ENCODE measurements at regions not wholly inside any gene's neighbourhood (a gene's known extent, or its start where the extent isn't known, plus 50 kb on each side); places are given as distances from the start of the nearest gene placed in this dataset.

DNA sequence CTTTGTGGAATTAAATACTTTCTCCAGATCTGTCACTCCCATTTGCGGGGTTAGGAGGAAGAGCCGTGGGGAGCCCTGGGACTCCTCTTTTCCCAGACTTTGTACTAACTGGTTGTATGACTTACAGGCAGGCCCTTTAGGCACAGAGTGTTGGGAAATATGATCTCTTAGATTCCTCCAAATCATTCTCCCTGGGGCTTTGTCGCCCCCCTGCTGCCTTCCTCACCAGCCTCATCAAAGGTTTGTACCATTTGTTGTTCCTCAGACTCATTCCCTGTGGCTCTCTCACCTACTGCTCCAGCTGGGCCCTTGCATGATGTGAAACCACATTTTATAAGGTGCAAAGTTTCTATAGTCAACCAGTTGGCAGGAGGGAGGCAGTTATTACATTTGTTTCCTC is 56.4 kb downstream of the CRYGS start:
- DNase-seq (no peak), ATAC-seq (ENCODE audit: poor library complexity) (peak; percentile 41)
- intact Hi-C loops (cut with DNase I), result no loop called here

DNA sequence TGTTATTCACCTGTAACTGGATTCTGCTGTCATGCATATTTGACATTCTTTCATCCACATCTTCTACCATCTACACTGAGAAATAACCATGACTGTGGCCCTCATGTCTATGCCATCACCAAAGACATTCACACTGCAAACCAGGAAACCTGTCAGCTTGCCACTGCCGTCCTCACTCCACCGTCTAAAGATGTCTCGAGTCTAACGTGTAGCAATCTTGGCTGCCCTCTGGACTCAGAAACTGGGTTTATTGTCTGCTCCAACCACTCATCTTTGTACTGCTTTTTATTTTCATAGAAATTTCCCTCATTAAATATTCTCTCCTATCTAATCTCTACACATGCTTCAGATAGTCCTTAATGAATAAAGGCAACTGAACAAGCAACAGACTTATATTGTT is 57.1 kb downstream of the CRYGS start:
- intact Hi-C loops (cut with DNase I), result no loop called here
- no peak for DNase-seq
- ATAC-seq (ENCODE audit: poor library complexity), result no peak

DNA sequence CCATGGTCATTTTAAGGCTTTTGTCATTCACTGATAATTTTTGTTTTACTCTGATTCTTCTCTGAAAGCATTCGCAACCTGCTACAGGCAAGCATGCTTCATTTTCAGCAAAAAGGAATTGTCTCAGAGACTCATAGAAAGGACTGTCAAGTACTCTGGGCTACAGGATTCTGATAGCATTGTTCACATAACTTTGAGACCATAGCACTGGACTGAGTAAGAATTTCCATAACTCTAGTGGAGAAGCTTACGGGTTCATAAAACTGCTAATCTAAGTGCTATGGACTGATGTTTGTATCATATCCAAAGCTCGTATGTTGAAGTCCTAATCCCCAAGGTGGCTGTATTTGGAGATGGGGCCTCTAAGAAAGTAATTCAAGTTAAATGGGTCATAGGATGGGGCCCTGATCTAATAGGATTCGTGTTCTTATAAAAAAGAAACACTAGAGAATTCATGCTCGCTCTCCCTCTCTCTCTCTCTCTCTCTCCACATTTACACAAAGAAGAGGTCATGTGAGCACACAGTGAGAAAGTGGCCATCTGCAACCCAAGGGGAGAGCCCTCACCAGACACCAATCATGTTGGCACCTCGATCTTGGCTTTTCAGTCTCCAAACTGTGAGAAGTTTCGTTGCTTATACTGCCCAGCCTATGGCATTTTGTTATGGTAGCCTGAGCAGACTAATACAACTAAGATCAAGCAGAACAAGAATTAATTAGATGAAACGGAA is 60.4 kb downstream of the CRYGS start:
- DNase-seq (no peak), ATAC-seq (ENCODE audit: poor library complexity) (no peak)
- intact Hi-C loops (cut with DNase I), result no loop called here

DNA sequence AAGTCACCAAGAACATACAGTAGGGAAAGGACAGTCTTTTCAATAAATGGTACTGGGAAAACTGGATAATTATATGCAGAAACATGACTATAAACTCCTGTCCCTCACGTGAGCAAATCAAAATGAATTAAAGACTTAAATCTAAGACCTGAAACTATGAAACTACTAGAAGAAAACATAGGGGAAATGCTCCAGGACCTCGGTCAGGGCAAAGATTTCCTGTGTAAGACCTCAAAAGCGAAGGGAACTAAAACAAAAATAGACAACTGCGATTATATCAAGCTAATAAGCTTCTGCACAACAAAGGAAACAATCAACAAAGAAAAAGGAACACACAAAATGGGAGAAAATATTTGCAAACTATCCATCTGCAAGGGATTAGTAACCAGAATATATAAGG is 62.7 kb downstream of the CRYGS start:
- DNase-seq, result no peak
- no peak for ATAC-seq (ENCODE audit: poor library complexity)
- intact Hi-C loops (cut with DNase I), result no loop called here

DNA sequence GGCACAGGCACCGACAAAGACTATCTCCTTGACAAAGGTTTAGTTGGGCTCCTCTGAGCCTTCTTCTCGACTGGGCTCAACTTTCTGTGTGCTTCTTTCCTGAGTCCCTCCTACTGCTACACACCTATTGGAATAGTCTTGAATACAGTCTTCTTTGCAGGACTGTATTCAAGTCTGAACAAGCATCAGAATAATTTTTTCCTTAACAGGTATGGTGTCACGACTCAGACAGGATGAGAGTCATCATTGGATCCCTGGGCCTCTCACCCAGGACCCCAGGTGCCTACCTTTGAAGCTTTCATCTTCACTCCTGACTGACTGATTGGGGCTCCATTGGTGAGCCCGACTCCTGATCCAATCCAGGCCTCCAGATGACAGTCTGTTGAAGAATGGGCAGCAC is 66.3 kb downstream of the CRYGS start:
- intact Hi-C loops (cut with DNase I), result no loop called here
- no peak for DNase-seq
- no peak for ATAC-seq (ENCODE audit: poor library complexity)

DNA sequence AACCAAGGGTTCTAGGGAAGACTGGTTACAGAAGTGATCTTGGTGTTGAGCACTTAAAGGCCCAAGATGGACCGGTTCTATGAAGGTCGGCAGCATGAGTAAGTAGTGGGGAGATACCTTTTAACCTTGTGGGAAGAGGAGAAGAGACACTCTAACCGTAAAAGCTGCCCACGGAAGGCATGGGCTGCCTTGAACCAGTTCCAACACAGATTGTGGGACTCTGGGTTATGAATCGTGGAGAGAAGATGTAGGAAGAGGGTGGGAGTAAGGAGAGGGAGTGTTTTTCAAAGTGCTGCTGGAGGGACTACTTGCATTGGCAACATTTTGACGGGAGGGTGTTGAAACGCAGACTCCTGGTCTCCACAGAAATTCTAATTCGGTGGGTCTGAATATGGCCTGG is 67.1 kb downstream of the CRYGS start:
- intact Hi-C loops (cut with DNase I), result no loop called here
- no peak for ATAC-seq (ENCODE audit: poor library complexity)
- DNase-seq, result no peak

DNA sequence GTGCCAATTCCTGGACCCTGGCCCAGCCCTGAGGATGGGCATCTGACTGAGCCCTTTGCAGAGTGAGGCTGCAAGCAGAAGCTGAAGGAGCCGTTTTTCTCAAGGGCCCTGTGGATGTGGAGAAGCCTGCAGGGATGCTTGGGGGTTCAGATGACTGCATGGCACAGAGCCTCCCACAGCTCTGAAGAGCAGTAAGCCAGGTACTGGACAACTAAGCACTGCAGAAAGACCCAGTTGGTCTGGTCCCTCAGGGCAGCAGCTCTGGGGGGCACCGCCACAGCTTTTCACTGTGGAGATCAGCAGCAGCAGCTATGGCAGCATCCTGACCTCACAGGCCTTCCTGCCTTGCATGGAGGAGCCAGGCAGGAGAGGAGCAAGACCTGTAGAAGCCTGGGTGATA is 67.6 kb downstream of the CRYGS start:
- intact Hi-C loops (cut with DNase I), result no loop called here
- DNase-seq, result no peak
- ATAC-seq (ENCODE audit: poor library complexity), result no peak

DNA sequence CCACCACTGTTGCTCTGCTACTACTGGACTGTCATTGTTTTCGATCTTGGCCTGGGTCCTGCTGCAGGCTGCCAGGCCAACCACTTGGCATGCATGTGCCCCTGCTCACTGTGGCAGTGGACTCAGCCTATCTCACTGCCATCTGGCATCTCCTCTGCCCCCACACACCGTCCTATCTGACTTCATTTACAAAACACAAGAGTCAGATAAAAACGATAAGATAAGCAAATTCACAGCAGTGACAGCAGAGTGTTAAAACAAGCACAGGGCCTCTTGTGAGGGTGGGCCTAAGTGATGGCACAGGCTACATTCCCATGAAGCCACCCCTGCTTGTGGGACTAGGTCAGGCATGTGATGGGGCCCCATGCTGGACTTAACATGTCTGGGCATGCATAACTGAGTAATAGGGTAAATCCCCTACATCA is 68.1 kb downstream of the CRYGS start:
- intact Hi-C loops (cut with DNase I), result no loop called here
- DNase-seq (no peak), ATAC-seq (ENCODE audit: poor library complexity) (peak; percentile 85)

DNA sequence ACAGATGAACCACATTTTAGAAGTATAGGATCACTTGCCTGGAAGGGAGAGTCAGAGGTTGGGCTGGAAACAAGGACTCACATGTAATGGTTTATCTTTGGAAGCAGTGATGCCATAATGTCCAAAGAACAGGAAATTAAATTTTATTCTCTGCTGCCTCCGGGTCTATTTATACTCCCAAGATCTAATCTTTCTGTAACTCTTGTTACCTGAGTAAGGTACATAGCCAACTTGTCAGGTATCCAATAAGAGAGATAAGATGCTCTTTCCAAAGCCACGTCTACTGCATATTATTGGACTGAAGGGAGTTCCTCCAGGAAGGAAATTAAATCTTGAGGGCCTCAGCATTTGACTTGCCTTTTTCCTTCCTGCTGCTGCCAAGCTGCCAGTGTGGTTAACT is 71.0 kb downstream of the CRYGS start:
- ATAC-seq (ENCODE audit: poor library complexity) (no peak), DNase-seq (no peak)
- intact Hi-C loops (cut with DNase I), result no loop called here

DNA sequence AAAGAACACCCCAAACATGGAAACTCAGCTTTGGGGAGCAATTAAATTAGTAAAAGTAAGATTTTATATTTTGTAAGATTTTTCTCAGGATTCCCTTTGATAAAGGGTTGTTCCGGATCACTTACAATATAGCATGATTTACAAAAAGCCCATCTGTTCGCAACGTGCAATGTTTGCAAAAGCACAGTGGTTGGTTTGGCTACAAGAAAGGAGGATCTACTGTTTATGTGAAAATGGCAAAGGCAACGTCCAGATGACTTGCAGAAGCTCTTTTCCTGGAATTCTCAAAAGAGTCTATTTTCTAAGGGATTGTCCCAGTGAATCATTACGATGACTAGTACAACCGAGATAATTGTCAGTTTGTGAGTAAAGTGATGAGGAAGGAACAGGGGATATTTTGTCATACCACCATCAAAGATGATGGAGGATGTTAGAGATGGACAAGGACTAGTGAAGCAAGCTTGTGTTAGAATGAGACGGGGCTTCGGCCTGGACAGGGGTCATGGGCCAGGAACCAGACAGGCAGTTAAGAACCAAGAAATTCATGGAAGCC is 71.6 kb downstream of the CRYGS start:
- ATAC-seq (ENCODE audit: poor library complexity), result no peak
- intact Hi-C loops (cut with DNase I), result no loop called here

DNA sequence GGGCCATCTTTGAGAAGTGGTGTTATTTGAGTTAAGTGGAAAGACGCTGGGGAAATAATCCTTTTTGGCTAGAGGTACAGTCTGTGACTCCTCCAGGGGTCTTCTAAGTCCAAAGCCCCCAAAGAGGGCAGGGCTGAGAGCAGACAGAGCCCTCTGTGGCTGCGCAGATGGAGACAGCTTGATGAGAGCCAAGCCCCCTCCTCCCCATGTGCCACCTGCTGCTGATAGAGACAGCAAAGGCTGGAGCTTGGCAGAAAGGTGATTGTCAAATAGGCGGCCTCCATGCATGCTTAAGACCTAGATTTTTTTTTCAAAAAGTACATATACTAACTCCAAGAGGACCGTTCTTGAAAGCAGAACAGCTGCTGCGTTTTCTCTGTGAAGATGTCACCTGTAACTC is 72.4 kb downstream of the CRYGS start:
- ATAC-seq (ENCODE audit: poor library complexity) (no peak), DNase-seq (no peak)
- intact Hi-C loops (cut with DNase I), result no loop called here

More for the DNA sequence above, 71.6 kb downstream of the CRYGS start:
- no peak for DNase-seq

DNA sequence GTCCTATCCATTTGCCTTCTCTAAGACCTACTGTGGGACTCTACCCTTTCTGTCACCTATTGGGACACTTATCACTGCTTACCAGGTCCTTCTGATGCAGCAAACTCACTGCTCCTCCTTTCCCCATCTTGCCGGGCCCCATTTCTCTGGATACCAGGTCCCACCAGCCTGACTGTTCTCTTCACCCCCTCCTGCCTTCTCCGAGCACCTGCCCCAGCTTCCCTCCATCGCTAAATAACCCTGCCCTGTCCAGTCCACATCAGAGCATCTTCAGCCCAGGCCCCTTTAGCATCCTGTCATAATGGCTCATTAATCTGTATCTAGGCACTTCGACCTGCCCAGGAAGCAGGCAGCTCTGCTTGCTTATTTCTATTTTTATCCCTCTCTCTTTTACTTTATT is 74.7 kb downstream of the CRYGS start:
- no peak for ATAC-seq (ENCODE audit: poor library complexity)
- no peak for DNase-seq
- intact Hi-C loops (cut with DNase I), result no loop called here

DNA sequence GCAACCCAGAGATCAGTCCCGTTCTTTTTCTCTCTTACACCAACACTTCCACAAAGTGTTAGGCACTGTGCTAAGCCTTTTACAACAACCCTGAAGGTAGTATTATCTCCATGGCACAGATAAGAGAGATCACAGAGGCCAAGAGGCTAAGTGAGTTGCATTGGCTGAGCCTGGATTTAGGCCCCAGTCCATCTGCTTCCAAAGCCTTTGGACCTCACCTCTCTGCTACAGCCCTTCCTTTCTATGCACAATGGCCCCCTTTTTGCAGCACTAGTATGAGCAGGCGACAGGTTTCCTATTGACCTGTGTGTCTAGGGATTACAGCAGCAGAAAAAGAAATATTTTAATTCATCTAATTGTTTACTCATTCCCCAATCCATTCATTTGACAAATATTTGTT is 76.2 kb downstream of the CRYGS start:
- DNase-seq, result no peak
- intact Hi-C loops (cut with DNase I), result no loop called here

DNA sequence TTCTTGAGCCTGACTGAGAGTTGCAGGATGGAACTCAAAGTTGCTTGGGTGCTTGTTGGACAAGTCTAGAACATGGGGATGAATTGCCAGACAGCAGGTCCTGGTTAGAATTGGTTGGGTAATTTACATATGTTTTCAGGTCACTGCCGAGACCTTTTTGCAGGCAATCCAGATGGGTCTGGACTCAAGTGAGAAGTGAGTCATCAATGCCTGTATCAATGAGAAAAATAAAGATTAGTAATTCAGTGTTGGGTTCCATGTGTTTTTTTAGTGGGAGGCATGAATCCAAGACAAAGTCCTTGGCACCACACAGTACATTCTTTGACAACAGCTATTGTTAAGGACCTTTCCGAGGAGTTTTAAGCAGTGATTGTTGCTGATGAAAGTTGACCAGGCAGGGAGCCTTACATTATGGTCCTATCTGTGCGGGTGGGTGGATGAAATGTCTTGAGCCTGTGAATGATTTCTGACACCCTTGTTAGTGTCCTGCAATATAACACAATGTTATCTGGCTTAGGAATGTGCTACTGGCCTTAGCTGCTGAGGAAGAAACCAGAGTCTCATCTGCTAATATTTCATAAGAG is 77.7 kb downstream of the CRYGS start:
- intact Hi-C loops (cut with DNase I), result no loop called here
- DNase-seq, result no peak
- ATAC-seq (ENCODE audit: poor library complexity), result no peak

More for the DNA sequence above, 76.2 kb downstream of the CRYGS start:
- no peak for ATAC-seq (ENCODE audit: poor library complexity)

DNA sequence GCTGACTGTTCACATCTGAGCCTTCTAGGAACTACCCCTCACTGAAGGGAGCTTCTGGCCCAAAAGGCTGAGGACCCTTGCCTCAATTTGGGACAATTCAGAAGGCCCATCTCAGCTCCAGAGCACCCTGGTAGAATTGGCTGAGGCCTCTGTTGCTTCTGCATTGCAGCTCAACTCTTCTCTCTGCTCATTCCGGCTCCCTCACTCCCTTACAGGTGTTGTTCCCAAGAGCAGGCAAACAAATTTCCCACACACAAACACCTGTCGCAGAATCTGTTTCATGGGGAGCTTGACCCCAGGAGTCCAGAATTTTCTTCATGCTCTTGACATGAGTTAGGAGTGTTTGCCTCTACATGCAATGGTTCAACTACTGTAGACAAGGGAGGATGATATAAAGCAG is 78.7 kb downstream of the CRYGS start:
- intact Hi-C loops (cut with DNase I), result no loop called here
- ATAC-seq (ENCODE audit: poor library complexity) (no peak), DNase-seq (no peak)

DNA sequence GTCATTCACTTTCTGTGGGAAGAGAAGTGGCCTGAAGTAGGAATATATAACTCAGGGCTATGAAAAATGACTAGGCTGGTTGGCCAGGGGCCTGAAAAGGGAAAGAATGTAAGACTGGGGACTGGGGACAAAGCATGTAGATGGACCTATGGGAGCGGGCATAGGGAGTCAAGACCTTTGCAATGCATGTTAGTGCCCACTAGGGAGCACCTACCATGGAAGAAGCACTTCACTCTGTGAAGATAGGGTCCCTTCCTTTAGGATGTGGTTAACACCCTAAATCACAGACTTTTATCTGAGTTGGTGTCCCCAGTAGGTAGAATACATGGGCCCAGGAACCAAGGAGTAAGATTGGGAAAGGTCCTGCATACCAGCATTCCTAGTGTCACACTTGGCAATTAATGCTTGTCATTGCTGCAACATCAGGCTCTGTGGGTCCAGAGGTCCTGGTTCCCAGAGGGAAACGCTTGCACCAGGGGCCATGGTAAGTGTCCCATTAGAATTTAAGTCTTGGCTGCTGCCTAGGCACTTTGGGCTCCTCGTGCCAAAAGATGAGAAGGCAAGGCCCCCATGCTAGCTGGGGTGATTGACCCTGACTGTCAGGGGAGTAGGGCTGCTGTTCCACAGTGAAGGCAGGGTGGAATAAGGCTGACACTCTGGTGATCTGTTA is 79.6 kb downstream of the CRYGS start:
- ATAC-seq (ENCODE audit: poor library complexity) (no peak), DNase-seq (no peak)
- intact Hi-C loops (cut with DNase I), result no loop called here

DNA sequence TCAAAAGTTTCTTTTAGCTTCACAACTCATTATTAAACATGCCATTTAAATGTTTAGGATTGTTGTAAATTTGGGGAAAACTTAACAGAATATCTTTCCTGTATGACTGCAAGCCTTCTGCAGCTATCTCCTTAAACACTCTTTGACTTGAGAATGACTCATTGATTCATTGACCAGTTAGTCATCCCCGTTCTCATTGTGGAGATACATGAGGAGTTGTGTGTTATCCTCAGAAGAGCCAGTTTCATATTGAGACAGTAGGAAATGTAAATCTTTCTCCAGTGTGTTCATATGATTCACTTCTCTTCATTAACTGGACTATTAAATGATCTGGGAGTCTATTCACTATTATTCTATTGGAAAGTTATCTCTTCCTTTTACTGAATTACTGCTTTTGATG is 83.0 kb downstream of the CRYGS start:
- no peak for ATAC-seq (ENCODE audit: poor library complexity)
- intact Hi-C loops (cut with DNase I), result no loop called here
- no peak for DNase-seq

DNA sequence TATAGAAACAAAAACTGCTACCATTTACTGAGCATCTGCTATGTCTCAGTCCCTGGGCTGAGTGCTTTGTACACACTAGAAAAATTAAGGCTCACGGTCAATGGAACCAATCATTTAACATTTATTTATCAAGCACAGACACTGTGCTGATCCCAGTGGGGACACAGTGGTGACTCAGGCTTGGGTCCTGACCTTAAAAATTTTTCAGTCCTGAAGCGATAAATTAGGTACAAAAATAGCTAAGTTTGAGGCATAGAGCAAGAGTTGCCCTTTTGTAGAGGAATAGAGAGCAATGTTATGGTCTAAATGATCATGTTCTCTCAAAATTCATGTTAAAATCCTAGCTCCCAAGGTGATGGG is 85.1 kb downstream of the CRYGS start:
- intact Hi-C loops (cut with DNase I), result no loop called here
- DNase-seq (no peak), ATAC-seq (ENCODE audit: poor library complexity) (no peak)

DNA sequence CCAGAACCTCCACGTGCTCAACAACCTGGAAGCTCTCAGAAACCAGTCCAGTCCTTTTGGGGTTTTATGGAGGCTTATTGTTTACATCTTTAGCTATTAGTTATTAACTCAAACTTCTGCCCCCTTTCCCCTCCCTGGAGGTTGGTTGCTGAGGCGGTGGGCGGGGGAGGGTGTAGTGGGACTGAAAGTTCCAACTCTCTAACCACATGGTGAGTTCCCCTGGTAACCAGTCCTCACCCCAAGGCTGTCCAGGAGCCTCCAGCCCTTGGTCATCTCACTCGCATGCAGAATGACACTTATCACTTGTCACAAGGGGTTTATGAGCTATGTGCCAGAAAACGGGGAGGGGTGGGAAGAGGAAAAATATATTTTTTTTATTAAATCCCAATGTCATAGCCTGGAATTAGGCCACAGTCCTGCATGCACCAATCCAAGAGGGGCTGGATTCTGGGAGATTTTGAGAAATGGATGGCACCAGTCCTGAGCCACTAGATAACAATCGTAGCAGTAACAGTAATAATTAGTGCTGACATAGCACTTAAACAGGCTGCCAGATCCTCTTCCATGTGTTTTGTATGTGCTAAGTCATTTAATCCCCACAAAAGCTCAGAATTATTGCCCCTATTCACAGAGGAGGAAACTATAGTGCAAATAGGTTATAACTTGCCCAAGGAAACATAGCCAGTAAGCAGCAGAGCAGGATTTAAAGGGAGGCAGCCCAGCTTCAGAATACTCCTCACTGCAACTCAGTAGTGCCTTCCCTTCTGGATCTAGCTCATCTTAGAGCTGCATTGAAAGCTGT is 85.7 kb downstream of the CRYGS start:
- DNase-seq (no peak), ATAC-seq (ENCODE audit: poor library complexity) (no peak)
- intact Hi-C loops (cut with DNase I), result no loop called here

All from Right ventricle myocardium superior (tissue), 1 donor.